ENCODE measurements at regions not wholly inside any gene's neighbourhood (a gene's known extent, or its start where the extent isn't known, plus 50 kb on each side); places are given as distances from the start of the nearest gene placed in this dataset.

- no peak for FAIRE-seq
These were observed 89.5 kb upstream of the GRIA1 start for GRCh38 chr5:153400931-153401330.

DNA sequence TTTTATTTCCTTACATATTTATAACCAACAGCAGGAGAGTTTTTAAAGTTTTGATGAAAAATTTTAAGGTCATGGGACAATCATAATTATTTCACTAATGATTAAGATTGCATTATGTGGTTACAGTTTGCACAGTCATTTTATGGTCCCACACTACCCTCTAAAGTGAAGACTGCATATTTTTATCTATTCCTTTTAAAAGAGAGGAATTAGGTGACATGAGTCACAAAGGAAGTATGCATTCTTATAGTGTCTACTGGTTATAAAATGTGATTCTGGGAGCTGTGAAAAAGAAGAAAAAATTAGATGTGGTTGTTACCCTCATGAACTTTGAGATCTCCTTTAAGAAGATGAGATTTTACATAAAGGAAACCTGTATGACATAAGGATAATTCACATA, 87.9 kb upstream of the GRIA1 start:
- no peak for FAIRE-seq

DNA sequence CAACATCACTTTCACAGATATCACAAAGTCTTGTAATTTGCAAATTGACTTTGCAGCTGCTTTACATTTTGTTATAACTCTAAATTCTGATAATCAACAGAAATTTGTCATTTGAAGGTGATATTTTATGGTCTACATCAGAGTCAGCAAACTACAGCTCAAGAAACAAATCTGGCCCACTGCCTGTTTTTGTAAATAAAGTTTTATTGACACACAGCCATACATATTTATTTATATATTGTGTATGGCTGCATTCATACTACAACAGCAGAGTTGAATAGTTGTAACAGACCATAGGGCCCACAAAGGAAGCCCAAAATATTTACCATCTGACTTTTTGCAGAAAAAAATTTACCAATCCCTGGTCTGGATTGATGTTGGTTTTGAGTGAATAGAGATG, 87.0 kb upstream of the GRIA1 start:
- no peak for FAIRE-seq

DNA sequence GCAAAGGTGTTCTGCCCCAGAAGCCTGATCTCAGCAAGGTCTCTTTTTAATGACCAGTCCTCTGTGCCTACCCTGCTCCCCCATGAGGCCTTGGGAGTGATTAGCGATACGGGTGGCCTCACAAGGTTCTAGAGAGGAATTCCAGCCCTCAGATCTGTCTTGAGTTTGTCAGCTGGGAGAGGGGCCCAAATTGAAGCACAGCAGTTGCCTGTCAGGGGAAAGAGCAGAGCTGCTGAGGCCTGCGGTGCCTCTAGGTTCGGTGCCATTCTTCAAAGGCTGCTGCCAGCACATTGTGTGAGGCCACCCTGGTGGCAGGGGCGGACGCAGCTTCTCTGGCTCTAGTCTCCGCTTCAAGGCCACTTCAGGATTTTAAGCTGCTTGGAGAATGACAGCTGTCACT, 85.7 kb upstream of the GRIA1 start:
- FAIRE-seq, result no peak

DNA sequence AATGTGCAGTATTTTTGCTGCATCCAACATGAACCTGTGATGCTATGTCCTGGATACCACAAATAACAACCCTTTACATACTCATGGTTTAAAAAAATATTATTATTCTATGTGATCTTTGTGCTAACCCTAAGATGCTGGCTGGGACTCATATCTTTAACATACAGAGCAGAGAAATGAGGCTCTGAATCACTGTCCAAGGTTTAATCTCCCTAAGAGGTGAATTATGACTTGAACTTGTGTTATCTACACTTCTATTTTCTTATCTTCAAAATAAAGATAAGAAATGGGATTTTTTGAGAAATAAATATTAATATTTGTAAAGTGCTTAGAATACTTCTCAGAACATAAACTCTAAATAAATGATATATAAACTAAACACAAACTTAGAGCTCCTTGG, 68.8 kb upstream of the GRIA1 start:
- no peak for FAIRE-seq

GRCh38 chr5:153425914-153426313, 64.6 kb upstream of the GRIA1 start:
- FAIRE-seq, result no peak

DNA sequence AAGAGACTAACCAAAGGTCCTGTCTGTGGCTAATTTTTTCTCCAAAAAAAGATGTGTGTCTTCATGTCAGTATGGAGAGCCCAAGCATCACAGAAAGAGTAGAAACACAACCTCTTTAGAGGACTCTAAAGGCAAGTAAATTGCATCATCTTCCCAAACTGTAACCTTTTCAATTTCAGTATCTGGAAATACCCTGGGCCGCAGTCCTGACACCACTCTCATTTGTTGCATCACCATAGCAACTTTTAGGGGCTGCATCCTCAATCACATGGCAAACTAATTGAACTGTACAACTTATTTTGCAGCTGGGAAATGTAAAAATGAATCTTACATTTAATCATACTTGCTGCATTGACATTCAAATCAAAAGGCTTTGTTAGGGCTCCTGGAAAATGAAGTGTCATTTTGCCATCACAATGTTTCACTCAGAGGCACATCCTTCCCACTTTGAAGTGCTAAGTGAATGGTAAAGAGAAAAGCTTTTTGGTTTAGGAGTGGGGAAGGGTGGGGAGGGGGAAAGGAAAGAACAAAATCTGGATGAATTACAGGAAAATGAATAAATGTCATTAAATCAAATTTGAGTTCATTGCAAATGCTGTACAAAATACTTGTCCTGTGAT, 60.6 kb upstream of the GRIA1 start:
- FAIRE-seq, result no peak

- FAIRE-seq, result no peak
These were observed 57.9 kb upstream of the GRIA1 start for GRCh38 chr5:153432583-153432982.

DNA sequence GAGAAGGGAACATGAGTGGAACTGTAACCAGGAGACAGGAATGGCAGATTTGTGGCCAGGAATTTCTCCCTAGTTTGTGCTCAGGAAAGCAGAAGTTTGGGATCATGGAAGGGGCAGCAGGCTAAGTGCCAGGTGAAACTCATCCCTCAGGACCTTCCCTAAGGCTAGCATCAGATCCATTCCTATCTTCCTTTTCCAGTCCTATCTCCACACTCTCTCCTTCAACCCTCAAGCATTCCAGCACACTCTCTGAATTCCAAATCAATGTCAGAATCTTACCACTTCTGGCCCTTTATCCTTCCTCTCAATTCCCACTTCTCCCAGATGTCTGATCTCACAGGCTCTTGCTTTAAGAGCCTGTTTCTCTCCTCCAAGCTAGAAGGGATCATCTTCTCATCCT, 53.2 kb upstream of the GRIA1 start:
- FAIRE-seq, result no peak

GRCh38 chr5:153439130-153439529, 51.3 kb upstream of the GRIA1 start:
- FAIRE-seq, result no peak
